Posterior vena cava (tissue), 2 donors: ENCODE measurements at regions not wholly inside any gene's neighbourhood (a gene's known extent, or its start where the extent isn't known, plus 50 kb on each side); places are given as distances from the start of the nearest gene placed in this dataset.
"Not testable (repeated sequence)": the region's sequence is repeated elsewhere in the genome, so short reads cannot be mapped to it uniquely, and the experiment has no call there.

Source experiments
- DNase-seq: peaks from one replicate; pipeline ENCODE4 v3.0.0-alpha.2; 2020; ENCODE audit warnings: low spot score
- intact Hi-C, 2 donors: fragments of 100-400 bp; cut with DNase I; formaldehyde crosslinking; loops; one replicate each; pipeline versions ENCODE4 v1.14.1 to v1.14.2; 2022 to 2023
- donor health status: DM: yes; HTN: yes; CAD: no.
- donor health status: DM: yes; HTN: yes; CAD: no.

DNA sequence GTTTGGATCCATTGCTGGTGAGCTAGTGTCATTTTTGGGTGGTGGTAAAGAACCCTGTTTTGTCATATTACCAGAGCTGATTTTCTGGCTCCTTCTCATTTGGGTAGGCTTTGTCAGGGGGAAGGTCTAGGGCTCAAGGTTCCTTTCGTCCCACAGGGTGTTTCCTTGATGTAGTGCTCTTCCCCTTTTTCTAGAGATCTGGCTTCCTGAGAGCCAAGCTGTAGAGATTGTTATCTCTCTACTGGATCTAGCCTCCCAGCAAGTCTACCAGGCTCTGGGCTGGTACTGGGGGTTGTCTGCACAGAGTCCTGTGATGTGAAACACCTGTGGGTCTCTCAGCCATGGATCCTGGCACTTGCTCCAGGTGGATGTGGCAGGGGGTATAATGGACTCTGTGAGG, 145.9 kb downstream of the HINT1 start:
- intact Hi-C loops = no loop called here
- no peak for DNase-seq

- DNase-seq = peak; percentile 66
- intact Hi-C loops = no loop called here
These were observed 156.7 kb downstream of the HINT1 start for GRCh38 chr5:131008329-131008728.

DNA sequence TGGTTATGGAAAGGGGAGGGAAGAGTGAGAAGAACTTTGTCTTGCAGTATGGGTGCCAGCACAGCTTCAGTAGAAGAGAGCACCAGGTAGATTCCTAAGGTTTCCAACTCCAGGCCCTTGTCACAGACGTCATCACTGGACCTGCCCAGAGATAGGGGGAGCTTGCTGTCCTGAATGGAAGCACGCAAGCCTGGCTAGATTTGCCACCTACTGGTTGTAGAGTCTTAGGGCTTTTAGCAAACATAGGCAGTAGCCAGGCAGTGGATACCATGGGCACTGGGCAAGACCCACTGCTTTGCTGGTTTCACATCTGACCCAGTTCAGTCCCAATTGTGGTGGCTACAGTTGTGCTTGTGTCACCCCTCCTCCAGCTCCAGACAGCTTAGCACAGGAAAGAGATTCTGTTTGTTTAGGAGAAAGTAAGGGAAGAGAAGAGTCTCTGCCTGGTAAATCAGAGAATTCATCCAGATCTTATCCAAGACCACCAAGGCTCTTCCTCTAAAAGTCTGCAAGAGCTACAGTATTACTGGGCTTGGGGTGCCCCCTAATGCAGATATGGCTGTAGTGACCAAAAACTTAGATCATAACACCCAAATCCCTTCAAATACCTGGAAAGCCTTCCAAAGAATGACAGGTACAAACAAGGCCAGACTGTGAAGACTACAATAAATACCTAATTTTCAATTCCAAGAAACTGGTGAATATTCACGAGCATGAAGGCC, 158.9 kb downstream of the HINT1 start:
- intact Hi-C loops = no loop called here
- no peak for DNase-seq

GRCh38 chr5:131001507-131001906, 163.5 kb downstream of the HINT1 start:
- intact Hi-C loops = no loop called here
- DNase-seq = no peak

DNA sequence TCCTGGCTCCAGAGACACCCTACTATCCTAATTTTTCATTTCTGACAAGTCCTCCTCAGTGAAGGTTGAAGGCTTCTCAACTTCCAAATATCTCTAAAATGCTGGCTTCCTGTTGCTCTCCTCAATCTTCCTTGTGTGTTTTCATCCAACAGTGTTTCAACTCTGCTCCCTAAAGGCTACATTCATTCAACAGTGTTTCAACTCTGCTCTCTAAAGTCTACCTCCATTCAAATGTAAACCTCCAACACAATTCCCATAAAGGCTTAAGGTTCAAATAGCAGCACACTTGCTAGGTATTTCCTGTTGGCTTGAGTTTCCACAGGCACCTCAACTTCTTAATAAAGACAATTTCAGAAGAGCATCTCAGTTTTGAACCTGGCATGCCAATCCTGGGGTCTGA, 164.8 kb downstream of the HINT1 start:
- intact Hi-C loops = no loop called here
- no peak for DNase-seq

DNA sequence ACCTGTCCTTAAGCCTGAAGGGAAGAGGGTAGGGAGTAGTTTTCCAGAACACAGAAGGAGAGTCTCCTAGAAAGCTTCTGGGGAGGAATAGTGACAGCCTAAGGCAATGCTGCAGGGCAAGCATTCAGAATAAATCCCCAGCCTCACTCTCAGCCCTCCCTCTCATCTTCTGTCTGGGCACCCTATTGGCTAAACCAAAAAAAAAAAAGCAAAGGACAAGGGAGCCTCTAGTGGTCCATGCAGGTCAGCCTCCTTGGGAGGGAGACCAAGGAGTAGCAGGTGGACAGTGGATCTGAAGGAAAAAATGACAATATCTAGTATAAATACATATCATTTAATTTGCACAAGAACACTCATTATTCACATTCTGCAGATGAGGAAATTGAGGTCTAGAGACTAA, 168.3 kb downstream of the HINT1 start:
- DNase-seq, intact Hi-C loops: not testable (repeated sequence)

- no peak for DNase-seq
- intact Hi-C loops = no loop called here
These were observed 169.2 kb downstream of the HINT1 start for GRCh38 chr5:130995851-130996250.

DNA sequence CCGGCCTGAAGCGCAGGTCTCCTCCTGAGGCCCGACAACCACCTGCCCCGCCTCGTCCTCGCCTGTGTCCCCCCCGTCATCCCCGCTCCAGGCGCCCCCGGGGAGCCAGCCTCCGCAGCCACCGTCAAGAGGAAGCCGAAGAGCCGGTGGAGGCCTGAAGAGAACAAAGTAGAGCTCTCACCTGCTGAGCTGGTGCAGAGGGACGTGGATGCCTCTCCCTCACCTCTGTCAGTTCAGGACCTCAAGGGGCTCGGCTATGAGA, 169.9 kb downstream of the HINT1 start:
- intact Hi-C loops = no loop called here
- no peak for DNase-seq

- intact Hi-C loops = no loop called here
- no peak for DNase-seq
These were observed 170.4 kb downstream of the HINT1 start for GRCh38 chr5:130994496-130995253.

GRCh38 chr5:130992621-130993020, 172.4 kb downstream of the HINT1 start:
- no peak for DNase-seq
- intact Hi-C loops = loop anchor here in 1 of 2 donors (1.0 kb wide), 1 partner anchor 10 kb away; no protein-coding TSS in a partner anchor

DNA sequence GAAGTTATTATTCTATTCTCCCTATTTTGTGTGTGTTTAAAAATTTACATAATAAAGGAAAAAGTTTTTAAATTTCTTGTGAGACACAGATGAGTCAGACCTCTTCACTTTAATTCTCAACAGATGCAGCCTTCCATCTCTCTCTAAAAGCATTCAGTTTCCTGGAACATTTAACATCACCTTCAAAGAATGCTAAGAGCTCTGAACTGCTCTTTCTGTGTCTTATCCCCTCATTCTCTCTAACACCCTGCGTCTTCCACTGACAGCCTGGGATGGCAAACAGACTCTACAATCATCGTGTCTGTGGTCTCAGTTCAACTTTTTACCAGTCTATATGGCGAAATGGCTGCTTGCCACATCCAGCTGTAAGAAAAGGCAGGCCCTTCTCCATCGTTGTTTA, 173.0 kb downstream of the HINT1 start:
- DNase-seq = no peak
- intact Hi-C loops = loop anchor here in 1 of 2 donors (1.0 kb wide), 1 partner anchor 10 kb away; no protein-coding TSS in a partner anchor

- DNase-seq = no peak
- intact Hi-C loops = no loop called here
These were observed 179.3 kb downstream of the HINT1 start for GRCh38 chr5:130985776-130986175.

GRCh38 chr5:130981663-130982062, 183.4 kb downstream of the HINT1 start:
- intact Hi-C loops = no loop called here
- DNase-seq = no peak

- intact Hi-C loops = no loop called here
These were observed 186.6 kb downstream of the HINT1 start for GRCh38 chr5:130978475-130978874.

GRCh38 chr5:130976493-130976892, 188.6 kb downstream of the HINT1 start:
- intact Hi-C loops = no loop called here
- no peak for DNase-seq

More at GRCh38 chr5:130978475-130978874, 186.6 kb downstream of the HINT1 start:
- no peak for DNase-seq

GRCh38 chr5:130975847-130976246, 189.2 kb downstream of the HINT1 start:
- intact Hi-C loops = no loop called here
- DNase-seq = no peak

DNA sequence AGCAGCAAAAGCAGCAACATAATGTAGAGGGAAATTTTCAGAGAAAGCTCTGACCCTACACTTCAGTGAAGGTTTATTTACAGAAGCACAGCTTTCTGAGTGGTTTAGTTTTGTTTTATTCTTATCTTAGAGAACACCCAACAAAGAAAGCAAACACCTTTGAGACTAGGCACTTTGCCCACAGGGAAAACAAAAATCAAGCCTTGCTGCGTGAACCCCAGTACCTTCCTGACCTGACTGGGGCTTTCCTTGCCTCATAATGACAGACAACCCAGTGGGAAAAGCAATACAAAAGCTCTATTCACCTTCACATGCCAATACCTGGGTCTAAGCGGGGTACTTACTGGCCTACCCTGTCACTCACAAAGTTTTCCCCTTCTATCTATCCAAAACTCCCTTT, 189.8 kb downstream of the HINT1 start:
- no peak for DNase-seq
- intact Hi-C loops = no loop called here

DNA sequence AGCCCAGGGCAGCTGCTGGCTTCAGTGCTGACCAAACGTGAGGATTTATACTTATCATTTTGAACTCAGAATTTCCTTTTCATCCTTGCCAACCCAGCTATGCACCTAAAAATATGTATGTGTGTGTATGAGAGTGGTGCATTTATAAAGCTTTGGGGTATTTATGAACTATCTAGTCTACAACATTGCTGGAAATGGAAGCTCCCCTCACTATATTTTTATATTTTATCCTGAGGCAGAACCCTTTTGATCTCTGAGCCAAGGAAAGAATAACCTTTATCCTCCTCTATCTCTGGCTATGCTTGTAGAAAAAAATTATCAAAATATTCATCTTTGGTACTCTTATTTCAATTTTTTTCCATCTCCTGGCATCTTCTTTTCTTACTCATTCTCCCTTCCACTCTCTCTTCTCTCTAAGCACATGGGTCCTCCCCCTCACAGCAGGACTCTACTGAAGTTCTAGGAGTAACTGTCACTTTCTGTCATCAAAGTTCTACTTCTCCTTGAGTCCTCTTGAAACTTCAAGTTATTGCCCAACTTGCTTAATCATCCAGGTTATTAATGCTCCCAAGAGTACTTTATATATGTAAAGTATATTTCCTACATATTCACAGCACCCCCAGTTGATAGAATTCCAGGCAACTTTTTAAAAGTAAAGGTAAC, 190.9 kb downstream of the HINT1 start:
- intact Hi-C loops = no loop called here
- DNase-seq = no peak

DNA sequence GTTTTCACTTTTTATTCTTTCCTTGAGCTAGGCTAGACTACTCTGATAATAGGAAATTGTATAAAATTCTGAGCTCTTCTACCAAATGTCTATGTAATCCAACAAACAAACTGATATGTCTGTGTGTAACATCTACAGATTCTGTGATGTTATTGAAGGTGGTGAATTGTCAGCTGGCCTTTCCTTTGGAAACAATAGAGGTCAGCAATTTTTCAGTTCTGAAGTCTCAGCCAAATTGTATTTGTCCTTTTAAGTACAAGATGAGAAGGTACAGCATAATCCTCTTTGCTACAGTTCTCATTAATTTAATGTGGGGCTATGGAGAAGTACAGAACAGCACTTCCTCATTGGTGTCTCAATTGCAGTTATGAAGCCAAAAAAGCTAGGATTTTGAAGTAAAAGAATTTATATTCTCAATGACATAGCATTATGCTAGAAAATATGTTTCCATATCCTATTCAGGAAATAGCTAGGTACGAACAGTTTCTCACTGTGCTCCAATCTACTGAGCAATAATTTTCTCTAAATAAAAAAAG, 198.0 kb downstream of the HINT1 start:
- intact Hi-C loops = no loop called here
- no peak for DNase-seq

- no peak for DNase-seq
- intact Hi-C loops = no loop called here
These were observed 199.1 kb downstream of the HINT1 start for GRCh38 chr5:130965920-130966319.
